GM12891 (cell line): ENCODE measurements at regions not wholly inside any gene's neighbourhood (a gene's known extent, or its start where the extent isn't known, plus 50 kb on each side); places are given as distances from the start of the nearest gene placed in this dataset.

Experiments
- POLR2A ChIP-seq: IDR thresholded peaks from 2 replicates; pipeline ENCODE4 v1.6.1; 2011; ENCODE audit warnings: low read depth, low read length, control low read depth
- POLR2AphosphoS5 ChIP-seq: IDR thresholded peaks from 2 replicates; pipeline ENCODE4 v1.6.1; 2011; ENCODE audit warnings: low read depth, low read length, control low read depth
- POU2F2 ChIP-seq: IDR thresholded peaks from 2 replicates; pipeline ENCODE4 v1.6.1; 2011; ENCODE audit warnings: low read depth, mild to moderate bottlenecking, control low read depth, low read length, moderate library complexity
- SPI1 ChIP-seq: IDR thresholded peaks from 2 replicates; pipeline ENCODE4 v1.6.1; 2011; ENCODE audit warnings: low read depth, low read length, control low read depth
- TAF1 ChIP-seq: IDR thresholded peaks from 2 replicates; pipeline ENCODE4 v1.6.1; 2011; ENCODE audit warnings: low read depth, low read length, control low read depth

- no peak for TF ChIP-seq POLR2A
- TF ChIP-seq POLR2AphosphoS5 = no peak
- no peak for TF ChIP-seq POU2F2
- no peak for TF ChIP-seq TAF1
- no peak for TF ChIP-seq SPI1
Observed at GRCh38 chr2:71990826-71991225, 156.8 kb downstream of the CYP26B1 start.
